B cell (primary cell): ENCODE measurements at regions not wholly inside any gene's neighbourhood (a gene's known extent, or its start where the extent isn't known, plus 50 kb on each side); places are given as distances from the start of the nearest gene placed in this dataset.

Experiments
- ATAC-seq: fragments of 200-7000 bp; cut with Tn5 transposase; one replicate; pipeline ENCODE4 v1.10.0; 2021; ENCODE audit warnings: low read depth, mild to moderate bottlenecking, moderate number of reproducible peaks, moderate library complexity
- CTCF ChIA-PET: fragments of 350-600 bp; sonication (Branson Sonifier 250); formaldehyde crosslinking; loops from one replicate; lab custom pipeline; 2021; ENCODE audit warnings: antibody characterized with exemption, inconsistent platforms; lab: Charles Lee
- POLR2A ChIA-PET: fragments of 350-600 bp; sonication (Branson Sonifier 250); formaldehyde crosslinking; loops from one replicate; lab custom pipeline; 2021; ENCODE audit warnings: antibody characterized with exemption; lab: Charles Lee
- DNase-seq: peaks from one replicate; pipeline ENCODE4 v3.0.0; 2013
- H2AFZ ChIP-seq: 2 replicates; pipeline ENCODE4 v1.6.1; 2012; ENCODE audit warnings: mild to moderate bottlenecking, low read depth, low read length; ENCODE audit not compliant: insufficient read depth, poor library complexity, severe bottlenecking
- H3K27ac ChIP-seq, 2 donors: 1 replicate in 1 of 2; 2 replicates in 1 of 2; pipeline ENCODE4 v1.5.1; 2012 to 2013; ENCODE audit warnings: low read length in 2 of 2, mild to moderate bottlenecking in 2 of 2, moderate library complexity in 1 of 2
- H3K27me3 ChIP-seq, 4 experiments: fragments of 200-600 bp in 1 of 4; sonication (generic) in 1 of 4; replicated peaks in 1 of 4; 1 replicate in 2 of 4; 2 replicates in 2 of 4; pipeline versions ENCODE4 v1.6.1 to v1.7.0; 2013 to 2016; ENCODE audit warnings: low read length in 3 of 4, mild to moderate bottlenecking in 2 of 4, mixed read lengths in 1 of 4, moderate library complexity in 1 of 4; ENCODE audit not compliant: insufficient read depth in 4 of 4, control insufficient read depth in 3 of 4; ENCODE audit errors: control extremely low read depth in 1 of 4
- H3K36me3 ChIP-seq, 2 experiments: replicated peaks in 1 of 2; 1 replicate in 1 of 2; 2 replicates in 1 of 2; pipeline versions ENCODE4 v1.6.1 to v1.7.1; 2013; ENCODE audit warnings: low read length in 1 of 2; ENCODE audit not compliant: insufficient read depth in 2 of 2, control insufficient read depth in 1 of 2; ENCODE audit errors: control extremely low read depth in 1 of 2, extremely low read depth in 1 of 2
- H3K4me1 ChIP-seq, 2 donors: fragments of 200-600 bp in 1 of 2; sonication (generic) in 1 of 2; 1 replicate in 1 of 2; 2 replicates in 1 of 2; pipeline versions ENCODE4 v1.5.1 to v1.6.1; 2013 to 2017; ENCODE audit warnings: low read length in 2 of 2; ENCODE audit not compliant: control insufficient read depth in 2 of 2, insufficient read depth in 2 of 2
- H3K4me2 ChIP-seq: replicated peaks from 2 replicates; pipeline ENCODE3; 2012; ENCODE audit warnings: mild to moderate bottlenecking, low read depth, low read length; ENCODE audit not compliant: poor library complexity, severe bottlenecking
- H3K4me3 ChIP-seq, 5 experiments: fragments of 200-600 bp in 1 of 5; sonication (generic) in 1 of 5; 1 replicate in 3 of 5; 2 replicates in 2 of 5; pipeline versions ENCODE4 v1.5.1 to v1.7.0; 2011 to 2016; ENCODE audit warnings: low read length in 4 of 5, mild to moderate bottlenecking in 4 of 5, low read depth in 2 of 5, control low read depth in 1 of 5, moderate library complexity in 1 of 5; ENCODE audit not compliant: insufficient read depth in 1 of 5; ENCODE audit errors: control extremely low read depth in 1 of 5, extremely low read depth in 1 of 5
- H3K79me2 ChIP-seq: fragments of 200-600 bp; sonication (generic); one replicate; pipeline ENCODE4 v1.6.0; 2016; ENCODE audit warnings: low read length; ENCODE audit not compliant: control insufficient read depth, insufficient read depth
- H3K9ac ChIP-seq: fragments of 200-600 bp; sonication (generic); 2 replicates; pipeline ENCODE4 v1.6.1; 2017; ENCODE audit warnings: mild to moderate bottlenecking, low read length, moderate library complexity
- H3K9me3 ChIP-seq, 3 donors: one replicate each; pipeline versions ENCODE4 v1.6.1 to v1.7.1; 2013; ENCODE audit warnings: low read length in 2 of 3; ENCODE audit not compliant: control insufficient read depth in 2 of 3, insufficient read depth in 1 of 3; ENCODE audit errors: control extremely low read depth in 1 of 3
- H4K20me1 ChIP-seq: 2 replicates; pipeline ENCODE4 v1.6.0; 2012; ENCODE audit warnings: mild to moderate bottlenecking, low read length; ENCODE audit not compliant: insufficient read depth, control insufficient read depth, poor library complexity, severe bottlenecking
- H3K27ac Mint-ChIP-seq: one replicate; pipeline ENCODE4 v1.8.0; 2021; ENCODE audit warnings: mixed read lengths
- H3K27me3 Mint-ChIP-seq: one replicate; pipeline ENCODE4 v1.8.0; 2021; ENCODE audit warnings: mixed read lengths
- H3K4me1 Mint-ChIP-seq: one replicate; pipeline ENCODE4 v1.8.0; 2021; ENCODE audit warnings: mixed read lengths
- H3K4me3 Mint-ChIP-seq: one replicate; pipeline ENCODE4 v1.8.0; 2021; ENCODE audit warnings: mixed read lengths
- H3K9me3 Mint-ChIP-seq: one replicate; pipeline ENCODE4 v1.8.0; 2022; ENCODE audit warnings: mixed read lengths; ENCODE audit not compliant: insufficient read depth
- EZH2 ChIP-seq: IDR thresholded peaks from 2 replicates; pipeline ENCODE4 v1.6.1; 2012; ENCODE audit warnings: borderline replicate concordance, low read depth, mild to moderate bottlenecking, moderate library complexity, low read length; ENCODE audit not compliant: insufficient read depth, poor library complexity, severe bottlenecking
- WGBS: methylation state at CpG from one replicate; pipeline ENCODE4 v1.1.5; 2013; ENCODE audit warnings: missing lambda C conversion rate; ENCODE audit not compliant: insufficient coverage; 5-methylcytosine and 5-hydroxymethylcytosine counted together
- intact Hi-C: fragments of 100-400 bp; cut with micrococcal nuclease; formaldehyde crosslinking; loops from one replicate; pipeline ENCODE4 v1.10.0; 2022
- TF ChIP-seq, protein P1 (sequence below): fragments of 200-600 bp; IDR thresholded peaks from one replicate; pipeline ENCODE4 v1.8.0; 2022; ENCODE audit warnings: antibody characterized with exemption, mild to moderate bottlenecking

- no peak for DNase-seq
- Histone ChIP-seq H3K79me2 (no peaks in the 10 kb centered on the region), H3K36me3 (no peaks in the 10 kb centered on the region), H3K27ac (no peak overlapping the region), H3K4me1 (no peaks in the 10 kb centered on the region), H3K27me3 (peaks cover 0 to 3% (median 0%) of the 10 kb centered on the region in 4 experiments), H3K4me3 (no peak overlapping the region), H4K20me1 (no peaks in the 10 kb centered on the region), H3K9ac (no peak overlapping the region), H3K4me2 (no peak overlapping the region), H3K9me3 (peaks cover 0 to 8% (median 0%) of the 10 kb centered on the region in 3 donors), H2AFZ (no peak overlapping the region)
- Mint-ChIP-seq H3K4me1 (no peaks in the 10 kb centered on the region), H3K4me3 (no peak overlapping the region), H3K27ac (no peak overlapping the region), H3K27me3 (peaks cover 4% of the 10 kb centered on the region), H3K9me3 (no peaks in the 10 kb centered on the region)
- TF ChIP-seq, protein P1, sequence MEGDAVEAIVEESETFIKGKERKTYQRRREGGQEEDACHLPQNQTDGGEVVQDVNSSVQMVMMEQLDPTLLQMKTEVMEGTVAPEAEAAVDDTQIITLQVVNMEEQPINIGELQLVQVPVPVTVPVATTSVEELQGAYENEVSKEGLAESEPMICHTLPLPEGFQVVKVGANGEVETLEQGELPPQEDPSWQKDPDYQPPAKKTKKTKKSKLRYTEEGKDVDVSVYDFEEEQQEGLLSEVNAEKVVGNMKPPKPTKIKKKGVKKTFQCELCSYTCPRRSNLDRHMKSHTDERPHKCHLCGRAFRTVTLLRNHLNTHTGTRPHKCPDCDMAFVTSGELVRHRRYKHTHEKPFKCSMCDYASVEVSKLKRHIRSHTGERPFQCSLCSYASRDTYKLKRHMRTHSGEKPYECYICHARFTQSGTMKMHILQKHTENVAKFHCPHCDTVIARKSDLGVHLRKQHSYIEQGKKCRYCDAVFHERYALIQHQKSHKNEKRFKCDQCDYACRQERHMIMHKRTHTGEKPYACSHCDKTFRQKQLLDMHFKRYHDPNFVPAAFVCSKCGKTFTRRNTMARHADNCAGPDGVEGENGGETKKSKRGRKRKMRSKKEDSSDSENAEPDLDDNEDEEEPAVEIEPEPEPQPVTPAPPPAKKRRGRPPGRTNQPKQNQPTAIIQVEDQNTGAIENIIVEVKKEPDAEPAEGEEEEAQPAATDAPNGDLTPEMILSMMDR: no peak
- TF ChIP-seq EZH2: no peak
- POLR2A ChIA-PET: no interaction called here
- intact Hi-C loops: no loop called here
- CTCF ChIA-PET: interaction anchor here (0.8 to 1.5 kb wide), 2 partner anchors 23 to 1908 kb away, joined by 3 read pairs; no protein-coding TSS in a partner anchor
- no peak for ATAC-seq
- 85% methylated on average over 4 of the region's 4 CpGs for WGBS
These were observed 110.8 kb upstream of the PPP2R2D start for GRCh38 chr10:131790021-131790420.

DNA sequence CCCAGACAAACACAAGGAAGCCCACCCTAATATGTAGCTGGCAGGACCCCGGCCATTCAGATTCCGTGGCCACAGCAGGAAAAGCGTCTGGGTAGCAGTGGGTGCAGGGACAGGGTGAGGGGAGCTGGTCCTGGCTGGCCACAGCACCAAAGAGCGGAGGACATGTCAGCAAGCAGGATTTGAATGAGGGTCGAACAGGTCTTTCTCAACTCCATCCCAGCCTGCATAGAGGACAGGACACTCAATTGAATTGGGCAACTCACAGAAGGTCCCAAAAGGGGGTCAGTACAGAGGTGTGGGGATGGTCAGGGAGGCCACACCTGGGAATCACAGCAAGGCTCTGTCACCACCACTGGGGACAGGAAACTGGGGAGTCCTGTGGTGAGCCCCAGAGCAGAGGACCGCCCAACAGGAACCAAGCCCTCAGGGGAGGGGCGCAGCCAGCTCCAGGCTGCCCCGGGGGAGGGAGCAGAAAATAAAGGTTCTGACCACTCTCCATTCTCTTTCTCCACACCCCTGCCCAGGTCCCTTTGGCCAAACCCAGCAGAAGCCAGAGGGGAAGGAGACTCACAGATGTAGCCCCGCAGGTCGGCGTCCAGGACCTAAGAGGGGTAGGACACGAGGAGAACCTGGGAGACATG, 108.7 kb upstream of the PPP2R2D start:
- Histone ChIP-seq H3K4me3 (no peak overlapping the region), H4K20me1 (no peaks in the 10 kb centered on the region), H3K9ac (no peak overlapping the region), H3K27ac (no peak overlapping the region), H3K4me1 (no peaks in the 10 kb centered on the region), H2AFZ (no peak overlapping the region), H3K36me3 (no peaks in the 10 kb centered on the region), H3K79me2 (no peaks in the 10 kb centered on the region), H3K27me3 (peaks cover 0 to 3% (median 0%) of the 10 kb centered on the region in 4 experiments), H3K9me3 (peaks cover 0 to 7% (median 2%) of the 10 kb centered on the region in 3 donors), H3K4me2 (no peak overlapping the region)
- DNase-seq (no peak), ATAC-seq (no peak)
- Mint-ChIP-seq H3K9me3 (peaks cover 1% of the 10 kb centered on the region), H3K4me3 (no peak overlapping the region), H3K4me1 (no peaks in the 10 kb centered on the region), H3K27me3 (peaks cover 4% of the 10 kb centered on the region), H3K27ac (no peak overlapping the region)
- POLR2A ChIA-PET: no interaction called here
- intact Hi-C loops: no loop called here
- 70% methylated on average over 10 of the region's 12 CpGs for WGBS
- TF ChIP-seq, protein P1: no peak
- TF ChIP-seq EZH2: no peak
- CTCF ChIA-PET: interaction anchor here (0.9 kb wide), 1 partner anchor 10 kb away, joined by 4 read pairs; no protein-coding TSS in a partner anchor
